ENCODE measurements at regions not wholly inside any gene's neighbourhood (a gene's known extent, or its start where the extent isn't known, plus 50 kb on each side); places are given as distances from the start of the nearest gene placed in this dataset.

DNA sequence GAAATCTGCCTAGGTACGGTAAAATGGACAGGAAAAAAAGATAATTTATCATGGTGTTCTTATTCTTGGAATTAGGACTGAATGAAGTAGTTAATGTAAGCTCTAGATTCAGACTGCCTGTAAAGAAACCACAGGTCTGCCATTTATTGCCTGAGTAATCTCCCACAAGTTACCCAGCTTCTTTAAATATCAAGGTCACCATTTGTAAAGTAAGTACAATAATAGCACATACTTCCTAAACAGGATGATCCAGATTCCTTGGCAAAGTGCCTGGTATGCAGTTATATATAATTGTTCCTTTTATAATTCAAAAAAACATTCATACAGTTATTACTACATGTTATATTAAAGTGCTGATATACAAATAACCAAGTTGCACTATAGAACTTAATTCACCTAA, 368.6 kb downstream of the HNRNPD start:
- TF ChIP-seq, protein P1, sequence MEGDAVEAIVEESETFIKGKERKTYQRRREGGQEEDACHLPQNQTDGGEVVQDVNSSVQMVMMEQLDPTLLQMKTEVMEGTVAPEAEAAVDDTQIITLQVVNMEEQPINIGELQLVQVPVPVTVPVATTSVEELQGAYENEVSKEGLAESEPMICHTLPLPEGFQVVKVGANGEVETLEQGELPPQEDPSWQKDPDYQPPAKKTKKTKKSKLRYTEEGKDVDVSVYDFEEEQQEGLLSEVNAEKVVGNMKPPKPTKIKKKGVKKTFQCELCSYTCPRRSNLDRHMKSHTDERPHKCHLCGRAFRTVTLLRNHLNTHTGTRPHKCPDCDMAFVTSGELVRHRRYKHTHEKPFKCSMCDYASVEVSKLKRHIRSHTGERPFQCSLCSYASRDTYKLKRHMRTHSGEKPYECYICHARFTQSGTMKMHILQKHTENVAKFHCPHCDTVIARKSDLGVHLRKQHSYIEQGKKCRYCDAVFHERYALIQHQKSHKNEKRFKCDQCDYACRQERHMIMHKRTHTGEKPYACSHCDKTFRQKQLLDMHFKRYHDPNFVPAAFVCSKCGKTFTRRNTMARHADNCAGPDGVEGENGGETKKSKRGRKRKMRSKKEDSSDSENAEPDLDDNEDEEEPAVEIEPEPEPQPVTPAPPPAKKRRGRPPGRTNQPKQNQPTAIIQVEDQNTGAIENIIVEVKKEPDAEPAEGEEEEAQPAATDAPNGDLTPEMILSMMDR (IDR thresholded peaks at IDR 0.05), result no peak
- no peak for DNase-seq
- Mint-ChIP-seq H3K27ac (no peak overlapping the region), H3K4me1 (no peaks in the 10 kb centered on the region), H3K9me3 (peaks cover 15% of the 10 kb centered on the region), H3K36me3 (ENCODE audit: low read depth) (no peaks in the 10 kb centered on the region), H3K4me3 (no peak overlapping the region), H3K27me3 (ENCODE audit: low read depth, poor library complexity) (no peaks in the 10 kb centered on the region)

- TF ChIP-seq, protein P1 (IDR thresholded peaks at IDR 0.05), result no peak
- no peak for DNase-seq
- H3K27ac Mint-ChIP-seq, result no peak overlapping the region
- no peaks in the 10 kb centered on the region for H3K4me1 Mint-ChIP-seq
- H3K36me3 Mint-ChIP-seq (ENCODE audit: low read depth), result no peaks in the 10 kb centered on the region
- H3K4me3 Mint-ChIP-seq, result no peak overlapping the region
- peaks cover 6% of the 10 kb centered on the region for H3K9me3 Mint-ChIP-seq
- peaks cover 3% of the 10 kb centered on the region for H3K27me3 Mint-ChIP-seq (ENCODE audit: low read depth, poor library complexity)
These were observed 376.5 kb downstream of the HNRNPD start for GRCh38 chr4:81997313-81997712.

GRCh38 chr4:81990898-81991297, 382.9 kb downstream of the HNRNPD start:
- no peak for DNase-seq
- Mint-ChIP-seq H3K9me3 (no peaks in the 10 kb centered on the region), H3K4me3 (no peak overlapping the region), H3K4me1 (peaks cover 8% of the 10 kb centered on the region), H3K27me3 (ENCODE audit: low read depth, poor library complexity) (no peaks in the 10 kb centered on the region), H3K27ac (no peak overlapping the region), H3K36me3 (ENCODE audit: low read depth) (no peaks in the 10 kb centered on the region)
- TF ChIP-seq, protein P1 (IDR thresholded peaks at IDR 0.05), result no peak

GRCh38 chr4:81990211-81990610, 383.6 kb downstream of the HNRNPD start:
- Mint-ChIP-seq H3K27ac (no peak overlapping the region), H3K36me3 (ENCODE audit: low read depth) (no peaks in the 10 kb centered on the region), H3K4me3 (no peak overlapping the region), H3K27me3 (ENCODE audit: low read depth, poor library complexity) (no peaks in the 10 kb centered on the region), H3K4me1 (peaks cover 8% of the 10 kb centered on the region), H3K9me3 (no peaks in the 10 kb centered on the region)
- TF ChIP-seq, protein P1 (IDR thresholded peaks at IDR 0.05), result no peak
- no peak for DNase-seq

DNA sequence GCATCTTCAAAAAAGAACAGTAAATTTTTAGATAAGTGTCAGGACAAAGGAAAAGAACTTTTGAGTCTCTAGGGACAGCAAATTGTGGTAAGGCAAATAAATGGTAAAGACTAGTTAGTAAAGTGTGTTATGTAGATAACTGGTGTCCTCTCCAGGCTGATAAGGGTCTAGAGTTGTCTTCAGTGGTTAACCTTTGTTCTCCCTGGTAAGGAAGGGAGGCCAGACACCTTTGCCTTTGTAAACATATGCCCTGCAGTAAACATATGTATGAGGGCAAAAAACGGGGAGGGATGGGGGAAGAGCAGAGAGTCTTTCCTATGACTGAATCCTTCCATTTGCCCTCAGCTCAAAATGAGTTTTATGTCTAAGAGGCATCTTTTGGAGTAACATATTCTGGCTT, 384.6 kb downstream of the HNRNPD start:
- TF ChIP-seq, protein P1 (IDR thresholded peaks at IDR 0.05), result no peak
- Mint-ChIP-seq H3K27me3 (ENCODE audit: low read depth, poor library complexity) (no peaks in the 10 kb centered on the region), H3K4me3 (no peak overlapping the region), H3K4me1 (peaks cover 8% of the 10 kb centered on the region), H3K27ac (no peak overlapping the region), H3K36me3 (ENCODE audit: low read depth) (no peaks in the 10 kb centered on the region), H3K9me3 (no peaks in the 10 kb centered on the region)
- no peak for DNase-seq

GRCh38 chr4:81988178-81988577, 385.6 kb downstream of the HNRNPD start:
- Mint-ChIP-seq H3K27ac (no peak overlapping the region), H3K4me1 (peaks cover 8% of the 10 kb centered on the region), H3K4me3 (no peak overlapping the region), H3K9me3 (no peaks in the 10 kb centered on the region), H3K27me3 (ENCODE audit: low read depth, poor library complexity) (no peaks in the 10 kb centered on the region), H3K36me3 (ENCODE audit: low read depth) (no peaks in the 10 kb centered on the region)
- DNase-seq, result no peak
- TF ChIP-seq, protein P1 (IDR thresholded peaks at IDR 0.05), result no peak

All from nephron progenitor cell (in vitro differentiated cells).